ENCODE measurements at regions not wholly inside any gene's neighbourhood (a gene's known extent, or its start where the extent isn't known, plus 50 kb on each side); places are given as distances from the start of the nearest gene placed in this dataset.
A peak's percentile ranks its signal among the peaks of the same experiment; 100 is the strongest.

GRCh38 chr17:5705081-5705875 is 121.0 kb upstream of the NLRP1 start:
- Histone ChIP-seq H3K36me3 (ENCODE audit: low read depth) (no peaks in the 10 kb centered on the region), H3K9me3 (ENCODE audit: insufficient read depth, low read depth) (no peaks in the 10 kb centered on the region), H3K4me3 (no peak overlapping the region), H2AFZ (no peak overlapping the region), H4K20me1 (ENCODE audit: insufficient read depth) (no peaks in the 10 kb centered on the region), H3F3A (ENCODE audit: insufficient read depth, low read depth) (no peaks in the 10 kb centered on the region), H3K27ac (no peak overlapping the region), H3K79me2 (ENCODE audit: low read depth) (no peaks in the 10 kb centered on the region), H3K27me3 (ENCODE audit: insufficient read depth, low read depth) (peaks cover 41% of the 10 kb centered on the region; the same call in 1 of the 2 replicates), H3K4me1 (replicated peaks; ENCODE audit: insufficient read depth) (no peaks in the 10 kb centered on the region), H3K4me2 (no peak overlapping the region), H3K9me2 (ENCODE audit: insufficient read depth) (no peaks in the 10 kb centered on the region)
- DNase-seq, result no peak
- POLR2A ChIA-PET (ENCODE audit: unreplicated experiment), result no interaction called here
- intact Hi-C loops (cut with micrococcal nuclease; ENCODE audit: unreplicated experiment), result loop anchor here (5.0 kb wide), 1 partner anchor 118 kb away; no protein-coding TSS in a partner anchor
- TF ChIP-seq CTCF (conservative IDR thresholded peaks at IDR 0.05), result peak; percentile 49
- no peak for TF ChIP-seq EZH2 (IDR thresholded peaks at IDR 0.05; ENCODE audit: low read depth)
- BruUV-seq (replicated peaks), result no TSS peak
- CTCF ChIA-PET, result no interaction called here

- no peak overlapping the region for H3K27ac ChIP-seq
- POLR2A ChIA-PET (ENCODE audit: unreplicated experiment), result no interaction called here
- no peaks in the 10 kb centered on the region for H3K79me2 ChIP-seq (ENCODE audit: low read depth)
- no peaks in the 10 kb centered on the region for H3K9me2 ChIP-seq (ENCODE audit: insufficient read depth)
- peaks cover 41% of the 10 kb centered on the region for H3K27me3 ChIP-seq (ENCODE audit: insufficient read depth, low read depth)
- CTCF ChIA-PET, result no interaction called here
- H3K4me3 ChIP-seq, result no peak overlapping the region
- H2AFZ ChIP-seq, result no peak overlapping the region
- no peak overlapping the region for H3K4me2 ChIP-seq
- BruUV-seq (replicated peaks), result no TSS peak
- no peaks in the 10 kb centered on the region for H3K9me3 ChIP-seq (ENCODE audit: insufficient read depth, low read depth)
- no peaks in the 10 kb centered on the region for H3F3A ChIP-seq (ENCODE audit: insufficient read depth, low read depth)
- H3K36me3 ChIP-seq (ENCODE audit: low read depth), result no peaks in the 10 kb centered on the region
- DNase-seq, result no peak
- H3K4me1 ChIP-seq (replicated peaks; ENCODE audit: insufficient read depth), result no peaks in the 10 kb centered on the region
- TF ChIP-seq CTCF (conservative IDR thresholded peaks at IDR 0.05) (no peak), EZH2 (IDR thresholded peaks at IDR 0.05; ENCODE audit: low read depth) (no peak)
- intact Hi-C loops (cut with micrococcal nuclease; ENCODE audit: unreplicated experiment), result loop anchor here (5.0 kb wide), 1 partner anchor 119 kb away; no protein-coding TSS in a partner anchor
- no peaks in the 10 kb centered on the region for H4K20me1 ChIP-seq (ENCODE audit: insufficient read depth)
Observed at GRCh38 chr17:5705876-5706576, 121.7 kb upstream of the NLRP1 start.

- intact Hi-C loops (cut with micrococcal nuclease; ENCODE audit: unreplicated experiment), result loop anchor here (5.0 kb wide), 1 partner anchor 119 kb away; no protein-coding TSS in a partner anchor
- no TSS peak for BruUV-seq (replicated peaks)
- Histone ChIP-seq H2AFZ (no peak overlapping the region), H3K79me2 (ENCODE audit: low read depth) (no peaks in the 10 kb centered on the region), H4K20me1 (ENCODE audit: insufficient read depth) (no peaks in the 10 kb centered on the region), H3K27ac (no peak overlapping the region), H3F3A (ENCODE audit: insufficient read depth, low read depth) (no peaks in the 10 kb centered on the region), H3K9me3 (ENCODE audit: insufficient read depth, low read depth) (no peaks in the 10 kb centered on the region), H3K4me2 (no peak overlapping the region), H3K27me3 (ENCODE audit: insufficient read depth, low read depth) (peaks cover 43% of the 10 kb centered on the region), H3K36me3 (ENCODE audit: low read depth) (no peaks in the 10 kb centered on the region), H3K4me1 (replicated peaks; ENCODE audit: insufficient read depth) (no peaks in the 10 kb centered on the region), H3K9me2 (ENCODE audit: insufficient read depth) (no peaks in the 10 kb centered on the region), H3K4me3 (no peak overlapping the region)
- TF ChIP-seq CTCF (conservative IDR thresholded peaks at IDR 0.05), result peak; percentile 78
- no peak for TF ChIP-seq EZH2 (IDR thresholded peaks at IDR 0.05; ENCODE audit: low read depth)
- ChIA-PET CTCF (no interaction called here), POLR2A (ENCODE audit: unreplicated experiment) (no interaction called here)
- DNase-seq, result peak in 1 of 2 experiments; percentile 26
Observed at GRCh38 chr17:5706577-5707210, 122.4 kb upstream of the NLRP1 start.
